Right ventricle myocardium superior (tissue), 1 donor: ENCODE measurements at regions not wholly inside any gene's neighbourhood (a gene's known extent, or its start where the extent isn't known, plus 50 kb on each side); places are given as distances from the start of the nearest gene placed in this dataset.

Experiments
- ATAC-seq: fragments of 200-7000 bp; cut with Tn5 transposase; one replicate; pipeline ENCODE4 v1.9.1; 2020; ENCODE audit warnings: mild to moderate bottlenecking; ENCODE audit not compliant: poor library complexity
- DNase-seq: peaks from one replicate; pipeline ENCODE4 v3.0.0-alpha.2; 2020
- intact Hi-C: fragments of 100-400 bp; cut with DNase I; formaldehyde crosslinking; loops from one replicate; pipeline ENCODE4 v1.11.2; 2022
- donor health status: DM: no; HTN: yes; CAD: no; lungs with severe emphysema.

DNA sequence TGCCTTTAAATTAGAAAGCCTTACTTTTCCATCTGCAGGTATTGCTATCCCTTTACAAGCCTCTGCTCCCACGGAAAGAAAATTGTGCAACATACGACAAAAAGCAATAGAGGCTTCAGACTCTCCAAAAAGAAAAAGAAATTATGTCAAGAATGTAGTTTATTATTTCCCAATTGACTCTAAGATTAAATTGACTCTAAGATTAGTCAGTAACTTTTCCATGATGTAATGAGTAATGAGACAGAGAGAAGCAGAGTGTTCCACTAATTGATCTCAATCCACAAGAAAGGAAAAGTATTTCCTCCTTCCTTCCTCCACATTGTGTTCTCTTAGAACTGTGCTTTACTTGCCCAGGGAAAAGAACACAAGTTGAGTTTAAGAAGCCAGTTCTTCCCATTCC is 345.7 kb upstream of the HS3ST1 start:
- intact Hi-C loops: no loop called here
- no peak for ATAC-seq
- DNase-seq: no peak

DNA sequence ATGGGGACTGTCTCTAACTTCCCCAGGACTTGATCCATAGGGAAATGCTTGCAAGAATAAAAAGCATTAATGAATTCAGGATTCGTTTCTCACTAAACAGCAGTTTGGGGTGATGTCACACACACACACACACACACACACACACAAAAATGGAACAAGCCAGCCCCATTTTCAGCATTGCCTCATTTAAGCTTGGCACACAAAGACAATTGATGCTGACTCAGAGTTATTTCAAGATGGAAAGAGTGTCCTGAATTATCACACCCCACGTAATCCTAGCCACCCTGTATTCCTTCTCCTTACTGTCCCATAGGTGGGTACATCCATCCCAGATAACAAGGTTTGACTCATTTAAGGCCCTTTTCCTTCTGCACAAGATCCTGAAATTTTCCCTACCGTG is 345.1 kb upstream of the HS3ST1 start:
- DNase-seq (no peak), ATAC-seq (no peak)
- intact Hi-C loops: no loop called here

DNA sequence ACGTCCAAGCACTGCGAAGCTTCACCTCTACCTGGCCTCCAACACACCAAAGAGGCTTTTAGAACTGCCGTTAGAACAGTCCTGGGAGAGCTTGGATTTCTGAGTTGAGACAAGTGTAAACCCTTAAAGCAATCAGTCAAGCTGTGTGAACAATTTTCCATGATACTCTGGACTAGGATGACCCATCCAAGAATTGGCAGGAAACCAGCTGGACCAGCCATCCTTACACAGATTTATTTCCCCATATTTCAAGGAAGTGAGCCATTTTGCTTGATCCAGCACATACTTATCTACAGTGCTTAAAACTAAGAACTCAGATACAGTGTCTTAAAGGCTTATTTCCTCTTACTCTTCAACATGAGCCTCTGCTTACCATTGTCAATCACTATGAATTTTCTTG is 340.7 kb upstream of the HS3ST1 start:
- DNase-seq (no peak), ATAC-seq (peak; percentile 12)
- intact Hi-C loops: no loop called here

DNA sequence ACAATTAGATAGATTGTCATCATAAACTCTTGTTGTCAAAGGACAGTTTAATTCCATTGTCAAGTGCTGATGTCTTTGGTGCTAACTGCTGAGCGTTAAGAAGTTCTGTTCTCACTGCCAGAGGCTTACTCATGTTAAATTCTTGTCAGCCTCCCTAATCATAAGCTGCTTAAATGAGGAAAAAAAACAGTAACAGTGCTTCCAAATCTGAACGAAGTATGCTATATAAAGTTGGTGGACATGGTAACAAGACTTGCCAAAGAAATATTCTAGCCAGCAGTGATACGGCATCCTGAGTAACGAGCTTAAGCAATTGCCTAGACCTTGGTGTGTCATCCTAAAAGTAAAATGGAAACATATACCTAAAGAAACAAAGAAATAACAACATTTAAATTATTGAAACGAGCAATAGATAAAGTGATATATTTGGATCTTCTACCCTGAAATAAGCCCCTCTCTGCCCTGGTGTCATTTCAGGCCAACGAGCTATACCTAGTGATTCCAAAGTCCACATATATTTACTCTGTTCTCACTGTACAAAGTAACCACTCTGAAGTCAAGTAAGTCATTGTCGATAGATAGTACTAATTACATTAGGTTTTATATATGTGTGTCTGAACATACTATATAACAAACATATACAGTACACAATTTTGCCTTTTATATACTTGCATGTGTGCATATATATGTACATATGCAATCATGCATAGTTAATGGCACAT is 339.7 kb upstream of the HS3ST1 start:
- intact Hi-C loops: no loop called here
- ATAC-seq: no peak
- DNase-seq: no peak

DNA sequence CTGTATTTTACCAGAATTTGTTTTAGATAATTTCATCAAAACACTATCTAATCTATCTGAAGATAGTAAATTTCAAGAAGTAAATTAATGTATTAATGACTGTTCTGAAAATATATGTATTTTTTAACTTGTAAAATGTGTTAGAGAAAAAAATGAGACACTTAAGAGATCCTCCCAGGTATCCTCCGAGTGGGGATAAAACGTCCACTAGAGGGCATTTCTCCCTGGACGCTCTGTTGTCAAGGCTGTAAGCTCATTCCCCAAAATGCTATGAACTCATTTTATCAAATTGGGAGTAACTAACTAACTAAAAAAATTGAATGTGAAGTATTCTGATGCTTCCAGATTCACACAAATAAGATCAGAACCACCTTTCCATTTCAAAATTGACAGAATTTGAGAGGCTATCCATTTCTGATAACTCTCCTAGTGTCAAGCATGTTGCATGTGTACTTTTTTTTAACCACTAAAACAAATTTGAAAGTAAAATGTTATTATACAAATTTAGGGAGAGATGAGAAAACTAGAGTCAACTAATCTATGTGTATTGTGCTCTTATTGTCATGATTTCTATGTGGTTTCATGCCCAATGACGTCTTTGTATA is 337.3 kb upstream of the HS3ST1 start:
- intact Hi-C loops: no loop called here
- ATAC-seq (peak; percentile 57), DNase-seq (no peak)

DNA sequence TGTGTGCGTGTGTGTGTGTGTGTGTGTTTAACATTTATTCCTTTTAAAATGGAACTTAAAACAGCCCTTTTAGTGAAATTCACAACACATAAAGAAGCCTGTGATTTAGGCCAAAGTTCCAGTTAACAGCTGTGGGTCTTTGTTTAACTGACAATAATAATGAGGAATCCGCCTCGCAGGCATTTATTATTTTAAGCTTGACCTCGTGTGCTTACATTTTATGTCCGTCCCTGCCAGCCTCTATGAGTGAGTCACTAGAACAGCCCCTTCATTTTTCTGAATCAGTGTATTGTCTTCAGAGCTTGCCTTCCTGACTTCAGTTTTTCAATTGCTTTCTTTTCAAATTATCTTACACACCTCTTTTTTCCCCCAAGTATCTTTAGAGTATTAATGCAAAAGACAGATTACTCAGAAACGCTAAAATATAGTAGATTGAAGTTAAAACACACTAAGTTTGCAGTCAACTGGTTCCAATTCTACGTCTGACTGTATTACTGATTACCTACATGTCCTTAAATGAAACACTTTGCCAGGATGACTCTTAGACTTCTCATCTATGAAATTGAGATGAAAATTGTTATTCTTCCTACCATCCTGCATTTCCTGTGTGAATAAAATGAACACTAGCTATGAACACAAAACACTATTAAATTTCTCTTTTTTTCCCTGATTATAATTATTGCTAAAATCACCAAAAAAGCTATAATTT is 319.6 kb upstream of the HS3ST1 start:
- no peak for ATAC-seq
- intact Hi-C loops: no loop called here
- DNase-seq: no peak

DNA sequence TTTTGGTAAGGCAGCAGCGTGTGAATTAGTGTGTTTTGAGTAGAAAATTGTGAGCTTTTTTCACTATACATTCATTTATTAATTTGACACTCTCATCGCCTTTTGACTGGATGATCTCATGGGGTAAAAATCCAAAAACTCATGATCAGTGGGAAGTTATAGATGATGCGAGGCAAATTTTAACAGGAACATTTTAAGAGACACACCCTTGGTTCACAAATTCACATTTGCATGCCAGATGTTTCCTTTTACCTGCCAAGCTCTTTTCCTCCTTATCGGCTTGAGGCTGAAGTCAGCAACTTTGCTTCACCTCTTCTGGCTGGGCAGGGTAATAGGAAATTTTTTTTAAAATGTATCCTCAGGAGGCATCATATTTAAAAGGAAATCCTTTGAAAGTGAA is 318.0 kb upstream of the HS3ST1 start:
- ATAC-seq: no peak
- intact Hi-C loops: no loop called here
- DNase-seq: no peak

DNA sequence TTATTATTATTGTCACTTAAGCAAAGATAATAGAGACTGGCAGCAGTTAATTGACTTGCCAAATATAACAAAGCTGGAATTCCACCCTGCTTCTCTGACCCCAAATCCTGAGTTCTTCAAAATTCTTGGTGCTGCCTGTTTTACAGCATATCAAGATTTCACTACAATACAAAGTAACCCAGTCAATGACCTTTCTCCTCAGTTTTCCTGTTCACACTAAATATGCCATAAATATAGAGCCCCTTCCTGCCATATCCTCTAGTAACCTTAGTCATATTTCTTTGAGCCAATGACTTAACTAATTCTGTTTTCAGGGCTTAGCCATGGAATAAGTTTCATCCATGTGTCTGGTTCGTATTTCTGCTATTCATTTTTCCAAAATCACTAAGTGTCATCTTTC is 315.3 kb upstream of the HS3ST1 start:
- DNase-seq (no peak), ATAC-seq (no peak)
- intact Hi-C loops: no loop called here

DNA sequence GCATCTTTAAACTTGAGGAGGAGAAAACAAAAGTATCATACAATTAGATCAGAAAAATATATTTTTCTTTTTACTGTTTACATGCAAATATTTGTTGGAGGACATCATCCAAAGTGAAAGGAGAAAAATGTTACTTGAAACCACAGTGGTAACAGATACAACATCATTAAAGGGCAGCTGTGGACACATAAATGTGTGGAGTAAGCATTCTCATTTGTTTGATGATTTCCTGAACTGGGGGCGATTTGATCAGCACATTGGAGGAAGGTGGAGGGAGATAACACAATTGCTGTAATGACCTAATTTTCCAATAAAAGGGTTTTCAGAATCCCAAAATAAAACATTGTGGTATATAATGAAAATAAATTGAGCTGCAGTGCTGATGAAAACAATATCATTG is 314.5 kb upstream of the HS3ST1 start:
- intact Hi-C loops: no loop called here
- DNase-seq (no peak), ATAC-seq (no peak)

DNA sequence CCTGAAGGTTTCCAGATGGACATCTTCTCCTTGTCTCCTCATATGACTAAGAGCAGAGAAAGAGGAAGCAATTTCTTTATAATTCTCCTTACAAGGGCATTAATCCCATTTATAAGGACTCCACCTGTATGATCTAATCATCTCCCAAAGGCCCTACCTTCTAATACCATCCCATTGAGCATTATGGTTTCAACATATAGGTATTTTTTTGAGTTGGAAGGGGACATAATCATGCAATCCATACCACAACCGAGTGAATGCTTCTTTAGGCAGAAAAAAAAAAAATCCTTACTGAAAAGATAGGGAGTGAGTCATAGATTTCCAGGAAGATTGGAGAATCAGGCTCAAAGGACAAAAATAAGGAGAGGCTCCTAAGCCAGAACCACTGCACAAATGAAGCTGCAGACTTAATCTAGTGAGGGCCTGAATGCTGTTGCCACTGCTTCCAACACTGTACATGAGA is 312.5 kb upstream of the HS3ST1 start:
- intact Hi-C loops: no loop called here
- ATAC-seq (no peak), DNase-seq (no peak)

DNA sequence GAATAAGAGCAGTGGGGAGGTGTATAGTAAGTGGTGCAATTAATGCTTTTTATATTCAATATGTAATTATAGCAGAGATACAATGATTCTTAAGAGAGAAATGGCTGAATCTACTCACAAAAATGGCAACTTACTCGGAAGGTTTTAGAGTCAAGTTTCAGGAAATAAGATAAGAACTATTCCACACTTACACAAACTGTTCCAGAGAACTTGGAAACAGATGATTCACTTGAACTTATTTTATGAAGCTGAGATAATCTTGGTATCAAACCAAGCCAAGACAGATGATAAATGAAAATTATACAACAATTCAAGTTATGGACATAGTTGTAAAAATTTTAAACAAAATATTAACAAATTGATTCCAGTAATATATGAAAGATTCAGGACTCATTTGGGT is 311.3 kb upstream of the HS3ST1 start:
- no peak for DNase-seq
- intact Hi-C loops: no loop called here
- no peak for ATAC-seq

DNA sequence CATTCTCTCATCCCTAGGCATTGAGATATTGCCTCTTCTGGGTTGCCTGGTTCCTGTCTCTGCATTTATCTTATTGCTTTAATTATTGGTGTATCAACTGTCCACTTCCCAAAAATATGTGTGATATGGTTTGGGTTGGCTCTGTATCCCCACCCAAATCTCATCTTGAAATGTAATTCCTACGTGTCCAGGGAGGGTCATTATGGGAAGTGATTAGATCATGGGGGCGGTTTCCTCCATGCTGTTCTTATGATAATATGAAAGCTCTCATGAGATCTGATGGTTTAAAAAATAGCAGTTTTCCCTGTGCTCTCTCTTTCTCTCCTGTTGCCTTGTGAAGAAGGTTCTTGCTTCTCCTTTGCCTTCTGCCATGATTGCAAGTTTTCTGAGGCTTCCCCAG is 308.3 kb upstream of the HS3ST1 start:
- intact Hi-C loops: no loop called here
- no peak for ATAC-seq
- no peak for DNase-seq

DNA sequence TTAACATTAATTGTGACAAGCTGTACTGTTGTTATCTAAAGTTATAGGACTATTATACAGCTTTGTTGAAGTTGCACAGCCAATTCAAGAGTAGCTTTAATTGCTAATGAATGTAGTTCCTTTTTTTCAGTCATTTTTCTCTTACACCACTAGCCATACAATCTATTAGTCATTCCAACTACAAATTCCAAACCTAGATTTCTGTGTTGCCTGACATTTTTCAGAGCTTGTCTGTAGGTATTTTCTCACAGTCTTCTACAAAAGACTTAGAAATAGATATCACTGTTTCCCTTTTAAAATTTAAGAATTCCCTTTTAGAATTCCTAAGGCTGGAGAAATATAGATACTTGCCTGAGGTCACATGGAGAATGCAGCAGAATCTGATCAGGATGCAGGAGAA is 307.0 kb upstream of the HS3ST1 start:
- intact Hi-C loops: no loop called here

DNA sequence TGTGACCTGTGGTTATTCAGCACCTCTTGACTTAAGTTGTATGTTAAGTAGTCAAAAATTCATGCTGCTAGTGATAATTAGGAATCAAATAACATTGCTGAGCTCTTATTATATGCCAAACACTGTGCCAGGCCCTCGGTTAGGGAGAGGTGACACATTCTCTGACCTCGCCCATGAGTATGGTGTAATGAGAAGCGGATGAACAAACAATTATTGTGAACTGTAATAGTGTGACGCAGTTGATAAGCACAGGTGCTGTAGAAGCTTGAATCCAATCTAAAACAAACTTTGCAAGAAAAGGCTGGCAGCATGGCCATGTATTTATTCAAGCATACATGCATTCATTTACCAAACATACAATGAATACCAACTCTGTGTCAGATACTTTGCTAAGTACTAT is 303.5 kb upstream of the HS3ST1 start:
- ATAC-seq: no peak
- DNase-seq: no peak
- intact Hi-C loops: no loop called here

More for the DNA sequence above, 307.0 kb upstream of the HS3ST1 start:
- ATAC-seq: no peak
- no peak for DNase-seq

DNA sequence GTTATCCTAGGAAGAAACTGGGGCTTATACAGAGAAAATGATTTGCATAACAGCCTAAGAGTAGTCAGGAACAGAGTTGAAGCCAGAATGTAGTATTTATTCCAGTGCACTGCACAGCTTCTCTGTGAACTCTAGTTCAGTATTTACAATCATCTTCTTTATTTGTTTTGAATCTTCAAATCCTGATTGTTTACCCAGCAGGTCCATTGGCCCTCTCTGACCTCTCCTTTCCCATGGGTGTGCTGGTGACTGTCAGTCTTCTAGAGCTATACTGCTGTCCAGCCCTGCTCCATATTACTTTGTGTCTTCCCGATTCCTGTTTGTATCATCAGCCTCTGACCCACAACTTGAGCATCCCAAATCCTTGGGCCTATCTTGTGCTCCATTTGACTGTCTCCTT is 301.9 kb upstream of the HS3ST1 start:
- no peak for DNase-seq
- intact Hi-C loops: no loop called here
- no peak for ATAC-seq

DNA sequence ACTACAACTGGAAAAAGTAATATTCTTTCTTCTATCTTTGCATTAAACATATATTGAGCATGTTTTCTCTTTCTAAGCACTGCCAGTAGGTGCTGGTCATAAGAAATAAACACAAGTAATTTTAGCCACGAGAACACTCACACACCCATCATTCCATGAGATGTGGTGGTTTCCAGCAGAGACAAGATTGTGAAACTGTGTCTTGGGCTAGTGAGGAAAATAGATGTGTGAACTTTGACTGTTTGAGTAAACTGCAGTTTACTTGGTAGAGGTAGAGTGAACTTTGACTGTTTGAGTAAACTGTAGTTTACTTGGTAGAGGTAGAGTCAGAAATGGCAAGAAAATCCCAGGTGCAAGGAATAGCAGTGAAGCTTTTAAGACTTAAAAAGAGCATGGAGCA is 300.9 kb upstream of the HS3ST1 start:
- ATAC-seq (no peak), DNase-seq (no peak)
- intact Hi-C loops: no loop called here

DNA sequence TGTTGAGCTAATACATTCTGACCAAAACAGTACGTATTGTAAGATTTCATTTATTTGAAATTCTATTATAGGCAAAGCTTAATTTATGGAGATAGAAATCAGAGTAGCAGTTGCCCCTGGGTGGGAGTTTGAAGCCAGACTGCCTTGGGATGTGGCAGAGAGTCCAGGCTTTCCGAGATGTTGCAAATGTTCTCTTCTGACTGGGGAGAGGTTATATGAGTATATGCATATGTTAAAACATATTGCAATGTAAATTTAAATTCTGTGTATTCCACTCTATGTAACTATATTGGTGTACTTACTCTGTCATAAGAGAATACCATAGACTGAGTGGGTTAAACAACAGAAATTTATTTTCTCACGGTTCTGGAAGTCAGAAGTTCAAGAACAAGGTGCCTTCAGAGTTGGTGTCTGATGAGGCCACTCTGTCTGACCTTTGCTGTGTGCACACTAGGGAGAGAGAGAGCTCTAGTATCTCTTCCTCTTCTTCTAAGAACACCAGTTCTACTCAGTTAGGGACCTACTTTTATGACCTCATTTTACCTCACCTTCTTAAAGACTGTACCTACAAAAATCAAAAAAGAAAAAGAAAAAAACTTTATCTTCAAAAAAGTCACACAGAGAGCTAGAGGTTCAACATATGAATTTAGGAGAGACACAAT is 299.3 kb upstream of the HS3ST1 start:
- ATAC-seq: no peak
- intact Hi-C loops: no loop called here
- no peak for DNase-seq

DNA sequence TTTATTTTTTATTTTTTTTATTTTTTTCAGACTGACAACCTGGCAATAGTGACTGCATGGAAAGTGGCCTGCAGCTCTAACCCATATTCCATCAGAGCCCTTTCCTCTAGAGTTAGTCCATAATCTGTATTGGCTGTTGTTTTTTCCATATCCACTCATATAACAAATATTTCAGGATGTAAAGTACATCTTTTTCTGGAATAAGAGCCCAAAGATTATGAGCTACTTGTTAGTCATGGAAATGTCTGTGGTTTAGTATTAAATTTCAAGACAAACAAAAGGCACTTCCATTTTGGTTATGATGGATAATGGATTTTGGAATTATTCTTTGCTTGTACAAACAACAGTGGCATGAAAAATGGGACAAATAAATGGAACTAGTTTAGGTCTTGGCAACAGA is 296.0 kb upstream of the HS3ST1 start:
- intact Hi-C loops: no loop called here
- ATAC-seq (no peak), DNase-seq (no peak)

DNA sequence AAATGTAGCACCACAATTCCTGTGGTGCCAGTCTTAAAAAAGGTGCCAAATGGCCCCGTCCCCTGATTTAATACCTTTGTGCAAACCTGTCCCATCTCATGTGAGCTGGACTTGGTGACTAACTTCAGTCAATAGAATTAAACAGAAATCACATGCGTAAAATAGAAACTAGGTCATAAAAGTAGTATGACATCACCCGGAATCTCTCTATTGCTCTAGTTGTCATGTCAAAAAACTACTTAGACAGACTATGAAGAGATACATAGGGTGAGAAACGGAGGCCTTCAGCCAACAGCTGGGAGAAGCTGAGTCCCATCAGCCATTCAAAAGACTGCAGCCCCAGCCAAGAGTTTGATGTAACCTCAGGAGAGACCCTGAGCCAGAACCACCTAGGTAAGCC is 293.5 kb upstream of the HS3ST1 start:
- DNase-seq: no peak
- ATAC-seq: no peak
- intact Hi-C loops: no loop called here

DNA sequence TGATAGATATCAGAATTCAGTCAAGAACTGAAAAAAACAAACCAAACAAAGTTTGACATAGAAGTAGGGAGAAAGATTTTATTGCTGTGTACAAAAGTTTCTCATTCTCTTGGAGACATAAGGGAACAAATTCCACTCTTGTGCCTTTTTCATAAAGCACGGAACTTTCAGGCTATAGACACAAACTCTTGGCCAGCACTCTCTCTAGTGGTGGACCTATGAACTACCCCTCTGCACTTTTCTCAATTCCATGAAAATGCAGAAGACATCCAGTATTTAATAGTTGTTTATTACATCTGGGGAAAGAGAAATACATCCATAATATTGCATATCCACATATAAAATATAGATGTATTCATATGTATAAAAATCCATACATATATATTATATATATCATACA is 291.6 kb upstream of the HS3ST1 start:
- no peak for DNase-seq
- ATAC-seq: peak; percentile 68
- intact Hi-C loops: no loop called here
